Liver (tissue), 8 donors: ENCODE measurements at regions not wholly inside any gene's neighbourhood (a gene's known extent, or its start where the extent isn't known, plus 50 kb on each side); places are given as distances from the start of the nearest gene placed in this dataset.

ENCODE experiments used
- DNase-seq: peaks from one replicate; pipeline ENCODE4 v3.0.0-alpha.2; 2017; ENCODE audit warnings: low spot score
- H3K27ac ChIP-seq, 2 donors: one replicate each; pipeline ENCODE4 v1.7.0; 2013; ENCODE audit warnings: inconsistent platforms in 2 of 2, low read length in 2 of 2, control low read depth in 1 of 2, low read depth in 1 of 2, mild to moderate bottlenecking in 1 of 2
- H3K27me3 ChIP-seq, 4 donors: one replicate each; pipeline versions ENCODE4 v1.6.1 to v1.7.0; 2013; ENCODE audit warnings: low read length in 3 of 4, inconsistent platforms in 1 of 4, mild to moderate bottlenecking in 1 of 4, moderate library complexity in 1 of 4; ENCODE audit not compliant: control insufficient read depth in 4 of 4, insufficient read depth in 4 of 4
- H3K36me3 ChIP-seq, 4 donors: one replicate each; pipeline versions ENCODE4 v1.6.1 to v1.7.0; 2013; ENCODE audit warnings: low read length in 3 of 4, mild to moderate bottlenecking in 3 of 4, low read depth in 1 of 4, moderate library complexity in 1 of 4; ENCODE audit not compliant: control insufficient read depth in 4 of 4, insufficient read depth in 3 of 4
- H3K4me1 ChIP-seq, 4 donors: one replicate each; pipeline versions ENCODE4 v1.6.1 to v1.7.0; 2013; ENCODE audit warnings: low read length in 3 of 4, mild to moderate bottlenecking in 3 of 4, moderate library complexity in 1 of 4; ENCODE audit not compliant: control insufficient read depth in 4 of 4, insufficient read depth in 4 of 4
- H3K4me3 ChIP-seq, 3 donors: one replicate each; pipeline versions ENCODE4 v1.6.1 to v1.7.0; 2013; ENCODE audit warnings: low read length in 3 of 3, control low read depth in 1 of 3, low read depth in 1 of 3, mild to moderate bottlenecking in 1 of 3
- H3K9ac ChIP-seq, 2 donors: one replicate each; pipeline ENCODE4 v1.7.0; 2013; ENCODE audit warnings: low read length in 2 of 2, mild to moderate bottlenecking in 2 of 2, moderate library complexity in 2 of 2, control low read depth in 1 of 2, low read depth in 1 of 2
- H3K9me3 ChIP-seq, 4 donors: one replicate each; pipeline versions ENCODE4 v1.6.1 to v1.7.0; 2013; ENCODE audit warnings: low read length in 3 of 4; ENCODE audit not compliant: control insufficient read depth in 4 of 4
- ATF3 ChIP-seq: IDR thresholded peaks from 2 replicates; pipeline ENCODE4 v1.6.1; 2016; ENCODE audit warnings: antibody characterized with exemption
- CTCF ChIP-seq: fragments of 150-350 bp; IDR thresholded peaks from 2 replicates; pipeline ENCODE4 v1.5.1; 2017; ENCODE audit warnings: improper control_type of control experiment, low read depth, low read length; ENCODE audit not compliant: missing input control
- EGR1 ChIP-seq, 2 donors: IDR thresholded peaks; 2 replicates each; pipeline ENCODE4 v1.6.1; 2016 to 2018; ENCODE audit warnings: antibody characterized with exemption in 2 of 2, low read depth in 2 of 2
- FOXA1 ChIP-seq: IDR thresholded peaks from 2 replicates; pipeline ENCODE4 v1.6.1; 2016; ENCODE audit warnings: antibody characterized with exemption
- FOXA2 ChIP-seq: IDR thresholded peaks from 2 replicates; pipeline ENCODE4 v1.6.1; 2016; ENCODE audit warnings: antibody characterized with exemption
- GABPA ChIP-seq, 2 donors: IDR thresholded peaks in 1 of 2; conservative IDR thresholded peaks in 1 of 2; 2 replicates each; pipeline ENCODE4 v1.6.1; 2016; ENCODE audit warnings: antibody characterized with exemption in 2 of 2, mild to moderate bottlenecking in 1 of 2, moderate library complexity in 1 of 2
- HNF4A ChIP-seq, 2 donors: conservative IDR thresholded peaks; 2 replicates each; pipeline ENCODE4 v1.6.1; 2016; ENCODE audit warnings: antibody characterized with exemption in 2 of 2, mild to moderate bottlenecking in 2 of 2
- HNF4G ChIP-seq: IDR thresholded peaks from 2 replicates; pipeline ENCODE4 v1.6.1; 2016; ENCODE audit warnings: antibody characterized with exemption
- JUND ChIP-seq, 2 donors: IDR thresholded peaks; 2 replicates each; pipeline ENCODE4 v1.6.1; 2016; ENCODE audit warnings: antibody characterized with exemption in 2 of 2
- MAX ChIP-seq: IDR thresholded peaks from 2 replicates; pipeline ENCODE4 v1.6.1; 2016; ENCODE audit warnings: antibody characterized with exemption
- NR2F2 ChIP-seq: IDR thresholded peaks from 2 replicates; pipeline ENCODE4 v1.6.1; 2016; ENCODE audit warnings: antibody characterized with exemption
- RAD21 ChIP-seq, 2 donors: IDR thresholded peaks; 2 replicates each; pipeline ENCODE4 v1.6.1; 2016; ENCODE audit warnings: antibody characterized with exemption in 2 of 2, mild to moderate bottlenecking in 2 of 2
- REST ChIP-seq: IDR thresholded peaks from 2 replicates; pipeline ENCODE4 v1.6.1; 2016; ENCODE audit warnings: antibody characterized with exemption, mild to moderate bottlenecking
- RXRA ChIP-seq, 2 donors: IDR thresholded peaks; 2 replicates each; pipeline ENCODE4 v1.6.1; 2017 to 2018; ENCODE audit warnings: antibody characterized with exemption in 2 of 2, mild to moderate bottlenecking in 1 of 2
- SP1 ChIP-seq: IDR thresholded peaks from 2 replicates; pipeline ENCODE4 v1.6.1; 2018; ENCODE audit warnings: antibody characterized with exemption, mild to moderate bottlenecking
- TAF1 ChIP-seq: conservative IDR thresholded peaks from 2 replicates; pipeline ENCODE4 v1.6.1; 2016; ENCODE audit warnings: antibody characterized with exemption, mild to moderate bottlenecking
- YY1 ChIP-seq: IDR thresholded peaks from 2 replicates; pipeline ENCODE4 v1.6.1; 2016; ENCODE audit warnings: antibody characterized with exemption, mild to moderate bottlenecking
- ZBTB33 ChIP-seq: IDR thresholded peaks from 2 replicates; pipeline ENCODE4 v1.6.1; 2016; ENCODE audit warnings: antibody characterized with exemption
- WGBS: extraction: QIAGEN DNeasy Blood & Tissue Kit; methylation state at CpG from one replicate; pipeline ENCODE4 v1.1.7; 2013; 5-methylcytosine and 5-hydroxymethylcytosine counted together
- donor health status: healthy.
- donor health status: healthy.
- donor health status: healthy.
- donor health status: healthy.
- donor health status: healthy.

- Histone ChIP-seq H3K27ac (no peak overlapping the region), H3K4me1 (no peaks in the 10 kb centered on the region), H3K4me3 (no peak overlapping the region), H3K9me3 (no peaks in the 10 kb centered on the region), H3K27me3 (no peaks in the 10 kb centered on the region), H3K9ac (no peak overlapping the region), H3K36me3 (no peaks in the 10 kb centered on the region)
- no peak for DNase-seq
- TF ChIP-seq RXRA (IDR thresholded peaks at IDR 0.05) (no peak), HNF4A (conservative IDR thresholded peaks at IDR 0.05) (no peak), REST (no peak), TAF1 (no peak), JUND (IDR thresholded peaks at IDR 0.05) (no peak), FOXA2 (no peak), MAX (no peak), NR2F2 (no peak), HNF4G (no peak), ZBTB33 (no peak), RAD21 (IDR thresholded peaks at IDR 0.05) (no peak), CTCF (no peak), YY1 (no peak), ATF3 (no peak), FOXA1 (no peak)
- 81% methylated on average over 8 of the region's 8 CpGs for WGBS
These were observed 266.6 kb upstream of the TANK start for GRCh38 chr2:160893581-160893980.

GRCh38 chr2:160898581-160899307 is 261.5 kb upstream of the TANK start:
- no peaks in the 10 kb centered on the region for H3K36me3 ChIP-seq
- no peak overlapping the region for H3K4me3 ChIP-seq
- H3K27ac ChIP-seq: no peak overlapping the region
- no peak overlapping the region for H3K9ac ChIP-seq
- no peaks in the 10 kb centered on the region for H3K4me1 ChIP-seq
- no peak for TF ChIP-seq NR2F2
- TF ChIP-seq SP1: no peak
- no peak for TF ChIP-seq YY1
- no peak for TF ChIP-seq GABPA (IDR thresholded peaks at IDR 0.05 in 1 of 2, conservative IDR thresholded peaks at IDR 0.05 in 1 of 2)
- TF ChIP-seq EGR1 (IDR thresholded peaks at IDR 0.05; ENCODE audit: low read depth in 2 of 2): no peak
- WGBS: 64% methylated on average over 6 of the region's 6 CpGs
- H3K27me3 ChIP-seq: peaks cover 0 to 3% (median 0%) of the 10 kb centered on the region in 4 donors
- no peaks in the 10 kb centered on the region for H3K9me3 ChIP-seq
- no peak for DNase-seq
